CD1c-positive myeloid dendritic cell (primary cell): ENCODE measurements at regions not wholly inside any gene's neighbourhood (a gene's known extent, or its start where the extent isn't known, plus 50 kb on each side); places are given as distances from the start of the nearest gene placed in this dataset.

ENCODE experiments used
- DNase-seq: peaks from one replicate; pipeline ENCODE4 v3.0.0-alpha.2; 2016; ENCODE audit errors: extremely low spot score

- no peak for DNase-seq
Measured at GRCh38 chr4:179584101-179584500, 2141.9 kb upstream of the AGA start.

- DNase-seq = no peak
Measured at GRCh38 chr4:179585761-179586160, 2143.5 kb upstream of the AGA start.

GRCh38 chr4:179586460-179586859 is 2144.2 kb upstream of the AGA start:
- no peak for DNase-seq

GRCh38 chr4:179595671-179596410 is 2153.6 kb upstream of the AGA start:
- DNase-seq = no peak

GRCh38 chr4:179596621-179597020 is 2154.4 kb upstream of the AGA start:
- DNase-seq = no peak

- DNase-seq = no peak
Measured at GRCh38 chr4:179597301-179597700, 2155.1 kb upstream of the AGA start.

- no peak for DNase-seq
Measured at GRCh38 chr4:179601671-179602070, 2159.4 kb upstream of the AGA start.

- no peak for DNase-seq
Measured at GRCh38 chr4:179605196-179605595, 2163.0 kb upstream of the AGA start.

GRCh38 chr4:179607003-179607402 is 2164.8 kb upstream of the AGA start:
- no peak for DNase-seq

GRCh38 chr4:179615704-179616103 is 2173.5 kb upstream of the AGA start:
- DNase-seq = no peak

- no peak for DNase-seq
Measured at GRCh38 chr4:179618966-179619365, 2176.7 kb upstream of the AGA start.

- DNase-seq = no peak
Measured at GRCh38 chr4:179624768-179625181, 2182.5 kb upstream of the AGA start.

GRCh38 chr4:179625406-179625805 is 2183.2 kb upstream of the AGA start:
- DNase-seq = no peak

- no peak for DNase-seq
Measured at GRCh38 chr4:179626687-179627086, 2184.4 kb upstream of the AGA start.

- DNase-seq = no peak
Measured at GRCh38 chr4:179631321-179631720, 2189.1 kb upstream of the AGA start.

GRCh38 chr4:179634862-179635261 is 2192.6 kb upstream of the AGA start:
- no peak for DNase-seq

GRCh38 chr4:179662522-179662921 is 2220.3 kb upstream of the AGA start:
- DNase-seq = no peak

GRCh38 chr4:179663641-179664429 is 2221.6 kb upstream of the AGA start:
- no peak for DNase-seq

GRCh38 chr4:179664430-179665027 is 2222.3 kb upstream of the AGA start:
- DNase-seq = no peak

- DNase-seq = no peak
Measured at GRCh38 chr4:179666226-179666625, 2224.0 kb upstream of the AGA start.

GRCh38 chr4:179671609-179672008 is 2229.4 kb upstream of the AGA start:
- no peak for DNase-seq

- no peak for DNase-seq
Measured at GRCh38 chr4:179678093-179678814, 2236.0 kb upstream of the AGA start.
